ENCODE measurements at regions not wholly inside any gene's neighbourhood (a gene's known extent, or its start where the extent isn't known, plus 50 kb on each side); places are given as distances from the start of the nearest gene placed in this dataset.

DNA sequence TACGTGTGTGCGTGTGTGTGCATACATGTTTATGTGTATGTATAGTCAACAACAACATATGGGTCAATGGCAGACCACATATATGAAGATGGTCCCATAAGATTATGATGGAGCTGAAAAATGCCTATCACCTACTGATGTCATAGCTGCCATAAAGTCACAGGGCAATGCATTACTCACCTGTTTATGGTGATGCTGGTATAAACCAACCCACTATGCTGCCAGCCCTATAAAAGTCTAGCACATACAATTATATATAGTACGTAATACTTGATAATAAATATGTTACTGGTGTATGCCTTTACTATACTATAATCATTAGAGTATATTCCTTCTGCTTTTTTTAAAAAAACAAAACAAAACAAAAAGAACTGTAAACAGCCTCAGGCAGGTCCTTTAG, 148.4 kb upstream of the ARID1B start:
- no peak for TF ChIP-seq CTCF (conservative IDR thresholded peaks at IDR 0.05; ENCODE audit: low read depth in 2 of 2)
- no peak for TF ChIP-seq EZH2 (IDR thresholded peaks at IDR 0.05; ENCODE audit: low read depth, unreplicated experiment)
- TF ChIP-seq POLR2AphosphoS5 (IDR thresholded peaks at IDR 0.05; ENCODE audit: low read depth) = no peak
- no peak for TF ChIP-seq CREB1 (CRISPR knock-in tag; IDR thresholded peaks at IDR 0.05; ENCODE audit: low read depth)
- no peak for TF ChIP-seq EZH2phosphoT487 (IDR thresholded peaks at IDR 0.05; ENCODE audit: unreplicated experiment)
- TF ChIP-seq, protein P1, sequence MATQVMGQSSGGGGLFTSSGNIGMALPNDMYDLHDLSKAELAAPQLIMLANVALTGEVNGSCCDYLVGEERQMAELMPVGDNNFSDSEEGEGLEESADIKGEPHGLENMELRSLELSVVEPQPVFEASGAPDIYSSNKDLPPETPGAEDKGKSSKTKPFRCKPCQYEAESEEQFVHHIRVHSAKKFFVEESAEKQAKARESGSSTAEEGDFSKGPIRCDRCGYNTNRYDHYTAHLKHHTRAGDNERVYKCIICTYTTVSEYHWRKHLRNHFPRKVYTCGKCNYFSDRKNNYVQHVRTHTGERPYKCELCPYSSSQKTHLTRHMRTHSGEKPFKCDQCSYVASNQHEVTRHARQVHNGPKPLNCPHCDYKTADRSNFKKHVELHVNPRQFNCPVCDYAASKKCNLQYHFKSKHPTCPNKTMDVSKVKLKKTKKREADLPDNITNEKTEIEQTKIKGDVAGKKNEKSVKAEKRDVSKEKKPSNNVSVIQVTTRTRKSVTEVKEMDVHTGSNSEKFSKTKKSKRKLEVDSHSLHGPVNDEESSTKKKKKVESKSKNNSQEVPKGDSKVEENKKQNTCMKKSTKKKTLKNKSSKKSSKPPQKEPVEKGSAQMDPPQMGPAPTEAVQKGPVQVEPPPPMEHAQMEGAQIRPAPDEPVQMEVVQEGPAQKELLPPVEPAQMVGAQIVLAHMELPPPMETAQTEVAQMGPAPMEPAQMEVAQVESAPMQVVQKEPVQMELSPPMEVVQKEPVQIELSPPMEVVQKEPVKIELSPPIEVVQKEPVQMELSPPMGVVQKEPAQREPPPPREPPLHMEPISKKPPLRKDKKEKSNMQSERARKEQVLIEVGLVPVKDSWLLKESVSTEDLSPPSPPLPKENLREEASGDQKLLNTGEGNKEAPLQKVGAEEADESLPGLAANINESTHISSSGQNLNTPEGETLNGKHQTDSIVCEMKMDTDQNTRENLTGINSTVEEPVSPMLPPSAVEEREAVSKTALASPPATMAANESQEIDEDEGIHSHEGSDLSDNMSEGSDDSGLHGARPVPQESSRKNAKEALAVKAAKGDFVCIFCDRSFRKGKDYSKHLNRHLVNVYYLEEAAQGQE (IDR thresholded peaks at IDR 0.05; ENCODE audit: unreplicated experiment) = no peak
- TF ChIP-seq ZNF331 (CRISPR knock-in tag; IDR thresholded peaks at IDR 0.05; ENCODE audit: low read depth) = no peak
- TF ChIP-seq JUNB (IDR thresholded peaks at IDR 0.05; ENCODE audit: unreplicated experiment) = no peak
- TF ChIP-seq, protein P2, sequence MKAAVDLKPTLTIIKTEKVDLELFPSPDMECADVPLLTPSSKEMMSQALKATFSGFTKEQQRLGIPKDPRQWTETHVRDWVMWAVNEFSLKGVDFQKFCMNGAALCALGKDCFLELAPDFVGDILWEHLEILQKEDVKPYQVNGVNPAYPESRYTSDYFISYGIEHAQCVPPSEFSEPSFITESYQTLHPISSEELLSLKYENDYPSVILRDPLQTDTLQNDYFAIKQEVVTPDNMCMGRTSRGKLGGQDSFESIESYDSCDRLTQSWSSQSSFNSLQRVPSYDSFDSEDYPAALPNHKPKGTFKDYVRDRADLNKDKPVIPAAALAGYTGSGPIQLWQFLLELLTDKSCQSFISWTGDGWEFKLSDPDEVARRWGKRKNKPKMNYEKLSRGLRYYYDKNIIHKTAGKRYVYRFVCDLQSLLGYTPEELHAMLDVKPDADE (IDR thresholded peaks at IDR 0.05) = no peak
- TF ChIP-seq ZNF114 (CRISPR knock-in tag; IDR thresholded peaks at IDR 0.05) = no peak
- no peak for TF ChIP-seq ZNF462 (CRISPR knock-in tag; IDR thresholded peaks at IDR 0.05)
- no peak for TF ChIP-seq STAT1 (IDR thresholded peaks at IDR 0.05; ENCODE audit: unreplicated experiment)
- no peak for TF ChIP-seq NANOG (IDR thresholded peaks at IDR 0.05; ENCODE audit: borderline replicate concordance)

Data from GM23338 (cell line).